ENCODE measurements at regions not wholly inside any gene's neighbourhood (a gene's known extent, or its start where the extent isn't known, plus 50 kb on each side); places are given as distances from the start of the nearest gene placed in this dataset.

DNA sequence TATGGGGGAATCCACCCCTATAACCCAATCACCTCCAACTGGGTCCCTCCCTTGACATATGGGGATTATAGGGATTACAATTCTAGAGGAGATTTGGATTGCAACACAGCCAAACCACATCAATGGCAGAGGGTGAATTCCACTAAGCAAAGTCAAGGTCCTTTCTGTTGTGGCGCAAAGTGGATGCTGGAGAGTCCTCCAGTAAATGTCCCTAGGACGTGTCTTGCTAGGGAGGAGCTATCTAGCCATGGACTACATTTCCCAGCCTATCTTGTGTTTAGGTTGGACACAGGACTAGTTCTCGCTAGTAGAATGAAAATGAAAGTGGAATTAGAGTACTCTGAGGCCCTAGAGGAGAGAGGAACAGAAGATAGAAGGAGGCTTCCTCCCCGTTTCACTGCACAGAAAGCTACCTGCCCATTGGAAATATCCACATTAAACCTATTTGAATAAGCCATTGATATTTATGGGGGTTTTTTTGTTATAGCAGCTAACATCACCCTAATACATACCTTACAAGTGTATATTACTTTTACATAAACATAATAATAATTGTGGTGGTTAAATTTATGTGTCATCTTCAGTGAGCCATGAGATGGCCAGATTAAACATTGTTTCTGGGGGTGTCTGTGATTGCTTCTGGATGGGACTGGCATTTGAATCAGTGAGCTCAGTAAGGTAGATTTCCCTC lies 56.7 kb upstream of the ERCC4 start:
- intact Hi-C loops (cut with micrococcal nuclease): no loop called here
- POLR2A ChIA-PET: no interaction called here

More for the DNA sequence above, 56.7 kb upstream of the ERCC4 start:
- Histone ChIP-seq H3K4me1 (ENCODE audit: control insufficient read depth, extremely low read depth, insufficient read depth, low read length) (no peaks in the 10 kb centered on the region), H3K4me3 (replicated peaks in 1 of 3; ENCODE audit: insufficient read depth in 1 of 3, low read depth in 1 of 3, low read length in 3 of 3) (no peak overlapping the region), H3K27ac (ENCODE audit: insufficient read depth, low read depth, low read length) (no peak overlapping the region), H3K9ac (replicated peaks; ENCODE audit: extremely low read depth, insufficient read depth, low read length) (no peak overlapping the region), H3K36me3 (ENCODE audit: control insufficient read depth in 2 of 2, extremely low read depth in 1 of 2, insufficient read depth in 2 of 2, low read length in 2 of 2) (no peaks in the 10 kb centered on the region), H3K79me2 (ENCODE audit: control insufficient read depth, insufficient read depth, low read length) (no peaks in the 10 kb centered on the region), H3K4me2 (ENCODE audit: insufficient read depth, low read length) (no peak overlapping the region), H3K9me1 (replicated peaks; ENCODE audit: control insufficient read depth, extremely low read depth, insufficient read depth, low read length) (no peaks in the 10 kb centered on the region), H4K20me1 (replicated peaks; ENCODE audit: control insufficient read depth, extremely low read depth, insufficient read depth, low read length) (no peaks in the 10 kb centered on the region), H3K9me3 (replicated peaks; ENCODE audit: control insufficient read depth, insufficient read depth, low read length) (no peaks in the 10 kb centered on the region), H2AFZ (ENCODE audit: low read depth, low read length) (no peak overlapping the region), H3K27me3 (ENCODE audit: control insufficient read depth in 2 of 2, insufficient read depth in 2 of 2, low read length in 2 of 2) (peaks cover 0 to 2% of the 10 kb centered on the region in 2 experiments)
- BruUV-seq (replicated peaks): no TSS peak
- TF ChIP-seq MYC (IDR thresholded peaks at IDR 0.05; ENCODE audit: low read depth, low read length): no peak
- no peak for TF ChIP-seq EZH2 (IDR thresholded peaks at IDR 0.05; ENCODE audit: borderline replicate concordance, low read depth, low read length, severe bottlenecking)
- no peak for TF ChIP-seq POLR2AphosphoS5 (IDR thresholded peaks at IDR 0.05; ENCODE audit: insufficient read depth, low read depth, low read length)
- no peak for TF ChIP-seq GATA2 (IDR thresholded peaks at IDR 0.05; ENCODE audit: insufficient read depth, insufficient read length, low read depth, low read length)
- TF ChIP-seq, protein P1, sequence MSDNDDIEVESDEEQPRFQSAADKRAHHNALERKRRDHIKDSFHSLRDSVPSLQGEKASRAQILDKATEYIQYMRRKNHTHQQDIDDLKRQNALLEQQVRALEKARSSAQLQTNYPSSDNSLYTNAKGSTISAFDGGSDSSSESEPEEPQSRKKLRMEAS (IDR thresholded peaks at IDR 0.05; ENCODE audit: insufficient read depth, insufficient read length): no peak
- TF ChIP-seq POLR2A (IDR thresholded peaks at IDR 0.05; ENCODE audit: low read depth, low read length): no peak
- no peak for TF ChIP-seq FOS (IDR thresholded peaks at IDR 0.05; ENCODE audit: borderline replicate concordance, insufficient read depth, low read length)
- TF ChIP-seq CTCF (IDR thresholded peaks at IDR 0.05; ENCODE audit: extremely low read depth in 1 of 2, insufficient read depth in 1 of 2, low read depth in 1 of 2, low read length in 2 of 2): no peak
- no peak for TF ChIP-seq JUN (IDR thresholded peaks at IDR 0.05; ENCODE audit: borderline replicate concordance, insufficient read depth, insufficient read length, low read depth)
- FAIRE-seq (no peak), DNase-seq (ENCODE audit: low read depth, low spot score) (no peak)
- CTCF ChIA-PET: interaction anchor here (1.1 to 1.8 kb wide), 2 partner anchors 11 to 57 kb away, joined by 3 to 5 read pairs; partner anchors contain the start of gene ERCC4
- dilution Hi-C loops (cut with MboI; ENCODE audit: extremely low pct_ligation_motif_present, low sequenced_read_pairs): no loop called here

Data from endothelial cell of umbilical vein (primary cell).